ENCODE measurements at regions not wholly inside any gene's neighbourhood (a gene's known extent, or its start where the extent isn't known, plus 50 kb on each side); places are given as distances from the start of the nearest gene placed in this dataset.

- ChIA-PET CTCF (no interaction called here), POLR2A (no interaction called here)
- DNase-seq (ENCODE audit: low read depth), result no peak
- no peak overlapping the region for H3K4me3 ChIP-seq (ENCODE audit: low read depth, low read length)
- TF ChIP-seq CTCF (IDR thresholded peaks at IDR 0.05; ENCODE audit: insufficient read depth, low read depth, low read length), result no peak
- no peaks in the 10 kb centered on the region for H3K27me3 ChIP-seq (ENCODE audit: control insufficient read depth, insufficient read depth, low read length)
- no peaks in the 10 kb centered on the region for H3K36me3 ChIP-seq (ENCODE audit: control insufficient read depth, insufficient read depth, low read length)
Measured at GRCh38 chr2:106658616-106659015, 171.5 kb downstream of the CD8B2 start.

GRCh38 chr2:106664669-106665068 is 177.5 kb downstream of the CD8B2 start:
- POLR2A ChIA-PET, result no interaction called here
- Histone ChIP-seq H3K4me3 (ENCODE audit: low read depth, low read length) (no peak overlapping the region), H3K27me3 (ENCODE audit: control insufficient read depth, insufficient read depth, low read length) (no peaks in the 10 kb centered on the region), H3K36me3 (ENCODE audit: control insufficient read depth, insufficient read depth, low read length) (no peaks in the 10 kb centered on the region)
- TF ChIP-seq CTCF (IDR thresholded peaks at IDR 0.05; ENCODE audit: insufficient read depth, low read depth, low read length), result no peak
- no peak for DNase-seq (ENCODE audit: low read depth)
- CTCF ChIA-PET, result no interaction called here

GRCh38 chr2:106667478-106668070 is 180.4 kb downstream of the CD8B2 start:
- TF ChIP-seq CTCF (IDR thresholded peaks at IDR 0.05; ENCODE audit: insufficient read depth, low read depth, low read length), result no peak
- Histone ChIP-seq H3K4me3 (ENCODE audit: low read depth, low read length) (no peak overlapping the region), H3K36me3 (ENCODE audit: control insufficient read depth, insufficient read depth, low read length) (no peaks in the 10 kb centered on the region), H3K27me3 (ENCODE audit: control insufficient read depth, insufficient read depth, low read length) (no peaks in the 10 kb centered on the region)
- ChIA-PET CTCF (no interaction called here), POLR2A (no interaction called here)
- no peak for DNase-seq (ENCODE audit: low read depth)

- CTCF ChIA-PET, result no interaction called here
- no peak overlapping the region for H3K4me3 ChIP-seq (ENCODE audit: low read depth, low read length)
- H3K36me3 ChIP-seq (ENCODE audit: control insufficient read depth, insufficient read depth, low read length), result no peaks in the 10 kb centered on the region
- no peaks in the 10 kb centered on the region for H3K27me3 ChIP-seq (ENCODE audit: control insufficient read depth, insufficient read depth, low read length)
- TF ChIP-seq CTCF (IDR thresholded peaks at IDR 0.05; ENCODE audit: insufficient read depth, low read depth, low read length), result no peak
- POLR2A ChIA-PET, result no interaction called here
- DNase-seq (ENCODE audit: low read depth), result no peak
Measured at GRCh38 chr2:106685180-106685897, 198.2 kb downstream of the CD8B2 start.

GRCh38 chr2:106686814-106687213 is 199.2 kb downstream of the ST6GAL2 start:
- DNase-seq (ENCODE audit: low read depth), result no peak
- no peak for TF ChIP-seq CTCF (IDR thresholded peaks at IDR 0.05; ENCODE audit: insufficient read depth, low read depth, low read length)
- POLR2A ChIA-PET, result no interaction called here
- CTCF ChIA-PET, result no interaction called here
- no peaks in the 10 kb centered on the region for H3K27me3 ChIP-seq (ENCODE audit: control insufficient read depth, insufficient read depth, low read length)
- H3K4me3 ChIP-seq (ENCODE audit: low read depth, low read length), result no peak overlapping the region
- no peaks in the 10 kb centered on the region for H3K36me3 ChIP-seq (ENCODE audit: control insufficient read depth, insufficient read depth, low read length)

Data from BJ (cell line).